A549 (cell line): ENCODE measurements at regions not wholly inside any gene's neighbourhood (a gene's known extent, or its start where the extent isn't known, plus 50 kb on each side); places are given as distances from the start of the nearest gene placed in this dataset.

Source experiments
- EP300 ChIP-seq, 2 experiments: fragments of >200 bp; sonication (Bioruptor Twin); formaldehyde crosslinking; IDR thresholded peaks; 2 replicates in 1 of 2; 3 replicates in 1 of 2; pipeline ENCODE4 v1.6.1; 2016 to 2017
- KDM5A ChIP-seq: fragments of 200-600 bp; sonication (generic); IDR thresholded peaks from 2 replicates; pipeline ENCODE4 v1.6.1; 2016; ENCODE audit warnings: antibody characterized with exemption, mild to moderate bottlenecking
- PHF8 ChIP-seq: fragments of 200-600 bp; sonication (generic); IDR thresholded peaks from 2 replicates; pipeline ENCODE4 v1.6.1; 2016; ENCODE audit warnings: low read depth, mild to moderate bottlenecking, antibody characterized with exemption, moderate library complexity, borderline replicate concordance

- TF ChIP-seq KDM5A: no peak
- TF ChIP-seq PHF8: no peak
- TF ChIP-seq EP300 (IDR thresholded peaks at IDR 0.05): no peak
Measured at GRCh38 chr1:60759291-60759690, 323.1 kb upstream of the NFIA start.
